ENCODE measurements at regions not wholly inside any gene's neighbourhood (a gene's known extent, or its start where the extent isn't known, plus 50 kb on each side); places are given as distances from the start of the nearest gene placed in this dataset.

DNA sequence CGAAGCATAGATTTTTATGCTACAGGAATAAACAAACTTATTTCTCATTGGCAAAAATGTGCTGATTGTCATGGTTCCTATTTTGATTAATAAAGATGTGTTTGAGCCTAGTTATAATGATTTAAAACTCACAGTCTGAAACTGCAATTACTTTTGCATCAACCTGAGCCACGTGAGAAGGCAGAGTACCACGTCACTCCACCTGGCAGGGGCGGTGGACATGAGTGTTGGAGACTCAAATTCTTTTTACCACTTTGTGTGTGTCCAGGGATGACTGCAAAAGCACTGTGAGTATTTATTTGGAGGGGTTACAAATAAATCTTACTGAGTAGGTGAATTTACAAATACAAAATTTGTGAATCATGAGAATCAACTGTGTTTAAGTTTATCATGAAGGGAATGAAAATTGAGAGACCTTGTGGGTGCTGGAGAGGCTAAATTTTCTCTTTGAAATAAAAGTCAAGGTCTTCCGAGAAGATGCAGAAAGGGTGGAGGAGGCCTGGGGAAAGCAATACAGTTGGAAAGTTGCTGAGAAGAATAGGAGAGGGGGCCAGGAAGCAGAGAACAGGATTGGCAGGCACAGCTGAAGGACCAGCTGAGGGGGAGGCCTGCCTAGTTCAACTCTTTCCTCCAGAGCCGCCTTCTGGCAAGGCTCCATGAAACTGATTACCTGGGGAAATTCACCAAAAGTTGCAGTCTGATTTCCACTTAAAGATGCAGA is 316.4 kb downstream of the MYCN start:
- Mint-ChIP-seq H3K4me1 (no peaks in the 10 kb centered on the region), H3K27me3 (peaks cover 6% of the 10 kb centered on the region), H3K27ac (no peak overlapping the region), H3K4me3 (no peak overlapping the region), H3K9me3 (peaks cover 3% of the 10 kb centered on the region), H3K36me3 (ENCODE audit: low read depth) (no peaks in the 10 kb centered on the region)
- ATAC-seq (ENCODE audit: low read depth) (no peak), DNase-seq (no peak)
- ChIA-PET POLR2A (no interaction called here), CTCF (no interaction called here)
- intact Hi-C loops (cut with micrococcal nuclease): no loop called here
- TF ChIP-seq, protein P1, sequence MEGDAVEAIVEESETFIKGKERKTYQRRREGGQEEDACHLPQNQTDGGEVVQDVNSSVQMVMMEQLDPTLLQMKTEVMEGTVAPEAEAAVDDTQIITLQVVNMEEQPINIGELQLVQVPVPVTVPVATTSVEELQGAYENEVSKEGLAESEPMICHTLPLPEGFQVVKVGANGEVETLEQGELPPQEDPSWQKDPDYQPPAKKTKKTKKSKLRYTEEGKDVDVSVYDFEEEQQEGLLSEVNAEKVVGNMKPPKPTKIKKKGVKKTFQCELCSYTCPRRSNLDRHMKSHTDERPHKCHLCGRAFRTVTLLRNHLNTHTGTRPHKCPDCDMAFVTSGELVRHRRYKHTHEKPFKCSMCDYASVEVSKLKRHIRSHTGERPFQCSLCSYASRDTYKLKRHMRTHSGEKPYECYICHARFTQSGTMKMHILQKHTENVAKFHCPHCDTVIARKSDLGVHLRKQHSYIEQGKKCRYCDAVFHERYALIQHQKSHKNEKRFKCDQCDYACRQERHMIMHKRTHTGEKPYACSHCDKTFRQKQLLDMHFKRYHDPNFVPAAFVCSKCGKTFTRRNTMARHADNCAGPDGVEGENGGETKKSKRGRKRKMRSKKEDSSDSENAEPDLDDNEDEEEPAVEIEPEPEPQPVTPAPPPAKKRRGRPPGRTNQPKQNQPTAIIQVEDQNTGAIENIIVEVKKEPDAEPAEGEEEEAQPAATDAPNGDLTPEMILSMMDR (IDR thresholded peaks at IDR 0.05): no peak

DNA sequence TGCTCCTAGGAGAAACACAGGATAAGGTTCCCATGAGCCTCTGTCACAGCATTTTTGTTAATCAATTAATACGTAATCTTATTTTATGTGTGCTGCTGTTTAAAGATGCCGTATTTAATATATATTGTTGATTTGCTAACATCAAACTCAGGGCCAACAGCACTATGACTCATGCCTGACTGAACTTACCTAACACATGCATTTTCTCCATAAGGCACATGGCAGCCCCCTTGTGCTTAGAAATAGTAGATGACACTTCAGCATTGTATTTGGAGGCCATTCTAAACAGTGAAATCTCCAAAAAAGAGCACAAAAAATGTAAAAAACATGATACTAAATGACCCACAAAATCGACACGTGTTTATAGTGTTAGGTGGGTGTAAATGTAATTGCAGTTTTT is 314.8 kb downstream of the MYCN start:
- ATAC-seq (ENCODE audit: low read depth): no peak
- TF ChIP-seq, protein P1 (IDR thresholded peaks at IDR 0.05): no peak
- ChIA-PET CTCF (no interaction called here), POLR2A (no interaction called here)
- H3K9me3 Mint-ChIP-seq: peaks cover 3% of the 10 kb centered on the region
- DNase-seq: no peak
- no peaks in the 10 kb centered on the region for H3K4me1 Mint-ChIP-seq
- no peaks in the 10 kb centered on the region for H3K36me3 Mint-ChIP-seq (ENCODE audit: low read depth)
- H3K27me3 Mint-ChIP-seq: peaks cover 10% of the 10 kb centered on the region
- H3K4me3 Mint-ChIP-seq: no peak overlapping the region
- intact Hi-C loops (cut with micrococcal nuclease): no loop called here
- no peak overlapping the region for H3K27ac Mint-ChIP-seq

DNA sequence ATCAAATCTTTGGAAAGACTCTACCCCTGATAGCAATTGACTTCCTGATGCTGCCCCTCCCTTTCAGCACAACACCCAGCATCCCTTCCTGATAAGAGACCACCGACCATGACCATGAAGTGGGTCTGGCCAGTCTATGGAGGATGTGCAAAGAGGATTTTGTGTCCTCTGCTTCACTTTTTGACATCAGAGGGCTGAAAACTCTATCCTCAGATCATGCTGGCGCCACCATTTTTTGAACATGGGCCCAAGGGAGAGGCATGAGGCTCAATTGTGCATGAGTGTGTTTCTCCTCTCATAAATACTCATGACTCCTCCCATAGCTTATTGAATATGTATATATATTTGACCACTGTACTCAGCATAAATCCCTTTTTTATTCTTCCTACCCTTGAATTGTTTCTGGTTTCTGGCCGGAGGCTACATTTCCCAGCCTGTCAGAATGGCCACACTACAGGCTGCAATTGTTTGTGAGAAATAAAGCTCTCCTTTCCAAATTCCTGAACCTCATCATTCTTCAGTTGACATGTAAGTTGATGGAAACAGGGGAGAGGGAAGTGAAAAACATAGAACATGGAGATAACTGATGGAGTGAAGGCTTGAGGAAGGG is 314.1 kb downstream of the MYCN start:
- peaks cover 3% of the 10 kb centered on the region for H3K9me3 Mint-ChIP-seq
- DNase-seq (no peak), ATAC-seq (ENCODE audit: low read depth) (no peak)
- POLR2A ChIA-PET: no interaction called here
- peaks cover 10% of the 10 kb centered on the region for H3K27me3 Mint-ChIP-seq
- TF ChIP-seq, protein P1 (IDR thresholded peaks at IDR 0.05): no peak
- intact Hi-C loops (cut with micrococcal nuclease): no loop called here
- H3K36me3 Mint-ChIP-seq (ENCODE audit: low read depth): no peaks in the 10 kb centered on the region
- H3K27ac Mint-ChIP-seq: no peak overlapping the region
- CTCF ChIA-PET: no interaction called here
- no peak overlapping the region for H3K4me3 Mint-ChIP-seq
- no peaks in the 10 kb centered on the region for H3K4me1 Mint-ChIP-seq

DNA sequence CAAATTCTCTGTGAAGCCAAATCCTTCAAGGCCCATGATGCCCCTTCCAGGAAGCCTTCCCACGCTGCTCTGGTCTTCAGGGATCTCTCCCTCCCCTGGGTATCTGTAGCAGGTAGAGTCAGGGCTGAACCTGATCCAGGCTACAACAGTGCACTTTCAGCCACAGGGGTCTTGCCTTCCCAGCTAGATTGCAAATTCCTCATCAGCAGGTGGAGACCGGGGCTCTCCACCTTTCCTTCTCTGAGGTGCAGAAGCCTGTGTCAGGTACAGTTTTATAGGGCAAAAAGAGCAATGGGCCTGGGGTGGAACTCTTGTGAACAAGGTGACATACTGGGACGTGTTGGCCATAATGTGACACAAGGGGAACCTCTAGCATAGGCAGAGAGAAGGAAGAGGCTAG is 312.9 kb downstream of the MYCN start:
- no peaks in the 10 kb centered on the region for H3K4me1 Mint-ChIP-seq
- ChIA-PET POLR2A (no interaction called here), CTCF (no interaction called here)
- ATAC-seq (ENCODE audit: low read depth) (no peak), DNase-seq (no peak)
- no peak overlapping the region for H3K4me3 Mint-ChIP-seq
- no peaks in the 10 kb centered on the region for H3K36me3 Mint-ChIP-seq (ENCODE audit: low read depth)
- peaks cover 10% of the 10 kb centered on the region for H3K27me3 Mint-ChIP-seq
- TF ChIP-seq, protein P1 (IDR thresholded peaks at IDR 0.05): no peak
- intact Hi-C loops (cut with micrococcal nuclease): no loop called here
- H3K9me3 Mint-ChIP-seq: peaks cover 3% of the 10 kb centered on the region
- H3K27ac Mint-ChIP-seq: no peak overlapping the region

DNA sequence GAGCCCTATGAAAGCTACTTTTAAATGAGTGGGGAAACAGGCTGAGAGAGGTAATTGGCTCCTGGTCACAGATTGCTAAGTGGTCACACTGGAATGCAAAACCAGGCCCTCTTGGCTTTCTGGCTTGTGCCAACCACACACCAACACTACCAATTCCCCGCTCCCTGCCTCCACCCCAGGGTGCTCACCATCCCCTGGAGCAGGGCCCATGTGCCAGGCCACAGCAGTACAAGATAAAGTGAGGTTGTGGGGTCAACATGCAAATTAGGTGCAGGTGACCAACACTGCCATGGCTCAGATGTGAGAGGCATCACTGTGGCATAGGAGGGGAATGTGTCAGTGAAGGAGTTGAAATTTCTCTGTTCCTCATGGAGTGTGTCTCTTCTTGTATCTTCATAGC is 312.5 kb downstream of the MYCN start:
- ATAC-seq (ENCODE audit: low read depth): no peak
- peaks cover 10% of the 10 kb centered on the region for H3K27me3 Mint-ChIP-seq

More for the DNA sequence above, 312.5 kb downstream of the MYCN start:
- CTCF ChIA-PET: no interaction called here
- Mint-ChIP-seq H3K4me1 (no peaks in the 10 kb centered on the region), H3K4me3 (no peak overlapping the region), H3K9me3 (peaks cover 3% of the 10 kb centered on the region), H3K27ac (no peak overlapping the region), H3K36me3 (ENCODE audit: low read depth) (no peaks in the 10 kb centered on the region)
- intact Hi-C loops (cut with micrococcal nuclease): no loop called here
- no peak for DNase-seq
- POLR2A ChIA-PET: no interaction called here
- TF ChIP-seq, protein P1 (IDR thresholded peaks at IDR 0.05): no peak

Data from activated B cell treated with CpG ODN at 0.5 μM for 24 hours (primary cell).